Type B pancreatic cell (in vitro differentiated cells): ENCODE measurements at regions not wholly inside any gene's neighbourhood (a gene's known extent, or its start where the extent isn't known, plus 50 kb on each side); places are given as distances from the start of the nearest gene placed in this dataset.

Experiments
- DNase-seq: peaks from one replicate; pipeline ENCODE4 v3.0.0; 2021; ENCODE audit warnings: mixed read lengths; ENCODE audit not compliant: unreplicated experiment; ENCODE audit errors: extremely low spot score
- H3K27ac Mint-ChIP-seq: 2 replicates; pipeline ENCODE4 v1.8.0; 2021; ENCODE audit warnings: mild to moderate bottlenecking, mixed read lengths
- H3K27me3 Mint-ChIP-seq: 2 replicates; pipeline ENCODE4 v1.8.0; 2021; ENCODE audit warnings: mixed read lengths
- H3K36me3 Mint-ChIP-seq: 2 replicates; pipeline ENCODE4 v1.8.0; 2021; ENCODE audit warnings: mixed read lengths
- H3K4me1 Mint-ChIP-seq: one replicate; pipeline ENCODE4 v1.8.0; 2021; ENCODE audit warnings: mixed read lengths; ENCODE audit not compliant: unreplicated experiment
- H3K4me3 Mint-ChIP-seq: 2 replicates; pipeline ENCODE4 v1.8.0; 2021; ENCODE audit warnings: mild to moderate bottlenecking, mixed read lengths
- H3K9me3 Mint-ChIP-seq: 2 replicates; pipeline ENCODE4 v1.8.0; 2021; ENCODE audit warnings: mixed read lengths
- TF ChIP-seq, protein P1 (sequence below): fragments of 200-600 bp; sonication (generic); conservative IDR thresholded peaks from 2 replicates; pipeline ENCODE4 v1.5.0; 2021; ENCODE audit warnings: antibody characterized with exemption, mild to moderate bottlenecking

DNA sequence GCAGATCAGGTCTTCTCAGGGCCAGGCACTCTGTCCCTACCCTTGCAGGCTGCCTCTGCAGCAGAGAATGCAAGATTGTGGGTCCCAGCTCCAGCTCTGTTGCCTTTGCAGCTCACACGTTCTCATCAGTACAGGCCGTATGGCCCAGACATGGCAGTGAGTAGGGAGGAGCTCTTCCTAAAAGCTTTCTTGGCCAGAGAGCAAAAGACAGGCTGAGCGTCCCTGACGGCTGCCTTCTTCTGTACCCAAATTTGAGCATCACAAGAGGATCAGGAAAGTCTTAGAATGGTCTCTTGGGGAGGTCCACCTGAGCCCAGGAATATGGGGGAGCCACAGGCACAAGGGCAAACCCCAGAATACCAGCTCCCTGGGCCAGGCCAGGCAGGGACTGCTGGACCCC, 266.3 kb upstream of the ZMIZ1 start:
- DNase-seq: no peak
- Mint-ChIP-seq H3K9me3 (no peaks in the 10 kb centered on the region), H3K27ac (no peak overlapping the region), H3K4me3 (no peak overlapping the region), H3K4me1 (peaks cover 52% of the 10 kb centered on the region), H3K27me3 (peaks cover 15% of the 10 kb centered on the region), H3K36me3 (no peaks in the 10 kb centered on the region)
- TF ChIP-seq, protein P1, sequence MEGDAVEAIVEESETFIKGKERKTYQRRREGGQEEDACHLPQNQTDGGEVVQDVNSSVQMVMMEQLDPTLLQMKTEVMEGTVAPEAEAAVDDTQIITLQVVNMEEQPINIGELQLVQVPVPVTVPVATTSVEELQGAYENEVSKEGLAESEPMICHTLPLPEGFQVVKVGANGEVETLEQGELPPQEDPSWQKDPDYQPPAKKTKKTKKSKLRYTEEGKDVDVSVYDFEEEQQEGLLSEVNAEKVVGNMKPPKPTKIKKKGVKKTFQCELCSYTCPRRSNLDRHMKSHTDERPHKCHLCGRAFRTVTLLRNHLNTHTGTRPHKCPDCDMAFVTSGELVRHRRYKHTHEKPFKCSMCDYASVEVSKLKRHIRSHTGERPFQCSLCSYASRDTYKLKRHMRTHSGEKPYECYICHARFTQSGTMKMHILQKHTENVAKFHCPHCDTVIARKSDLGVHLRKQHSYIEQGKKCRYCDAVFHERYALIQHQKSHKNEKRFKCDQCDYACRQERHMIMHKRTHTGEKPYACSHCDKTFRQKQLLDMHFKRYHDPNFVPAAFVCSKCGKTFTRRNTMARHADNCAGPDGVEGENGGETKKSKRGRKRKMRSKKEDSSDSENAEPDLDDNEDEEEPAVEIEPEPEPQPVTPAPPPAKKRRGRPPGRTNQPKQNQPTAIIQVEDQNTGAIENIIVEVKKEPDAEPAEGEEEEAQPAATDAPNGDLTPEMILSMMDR: no peak

DNA sequence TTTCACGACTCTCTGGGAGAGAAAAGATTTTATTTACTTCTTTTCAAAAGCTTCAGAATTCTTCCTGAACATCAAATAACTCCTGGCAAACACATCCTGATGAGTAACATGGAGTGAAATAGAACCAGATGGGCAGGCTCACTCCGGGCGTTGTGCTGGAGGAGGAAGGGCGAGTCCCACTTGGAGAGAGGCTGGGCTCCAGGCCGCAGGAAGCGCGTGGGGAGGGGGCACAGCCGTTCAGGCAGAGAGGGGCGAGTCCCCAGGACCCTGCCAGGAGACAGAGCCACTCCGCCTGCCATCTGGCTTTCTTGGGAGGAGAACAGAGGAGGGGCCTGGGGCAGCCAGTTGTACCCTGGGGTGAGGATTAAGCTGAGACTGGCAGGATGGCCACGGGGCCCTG, 265.9 kb upstream of the ZMIZ1 start:
- H3K27ac Mint-ChIP-seq: no peak overlapping the region
- H3K27me3 Mint-ChIP-seq: peaks cover 15% of the 10 kb centered on the region
- no peak overlapping the region for H3K4me3 Mint-ChIP-seq
- no peaks in the 10 kb centered on the region for H3K36me3 Mint-ChIP-seq
- H3K9me3 Mint-ChIP-seq: no peaks in the 10 kb centered on the region
- TF ChIP-seq, protein P1: no peak
- no peak for DNase-seq
- H3K4me1 Mint-ChIP-seq: peaks cover 56% of the 10 kb centered on the region

DNA sequence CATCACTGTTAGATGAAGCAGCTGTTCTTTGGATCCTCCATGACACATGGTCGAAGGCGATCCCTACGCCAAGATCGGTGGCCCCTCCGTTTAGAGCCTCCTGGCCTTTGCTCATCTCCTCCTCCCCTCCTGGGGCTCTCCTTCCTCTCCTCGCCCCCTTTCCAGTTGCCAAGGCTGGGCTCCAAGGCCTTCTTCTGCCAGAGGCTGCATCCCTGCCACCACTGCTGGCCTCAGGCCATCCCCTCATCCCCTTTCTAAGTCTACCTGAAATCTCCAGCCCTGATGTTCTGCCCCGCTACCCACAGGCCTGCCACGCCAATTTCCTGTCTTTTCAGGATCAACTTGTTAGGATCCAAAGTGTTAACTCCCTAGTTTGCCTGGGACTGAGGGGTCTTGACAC, 265.1 kb upstream of the ZMIZ1 start:
- H3K27me3 Mint-ChIP-seq: peaks cover 15% of the 10 kb centered on the region
- DNase-seq: no peak
- H3K4me1 Mint-ChIP-seq: peaks cover 60% of the 10 kb centered on the region
- TF ChIP-seq, protein P1: no peak
- no peak overlapping the region for H3K4me3 Mint-ChIP-seq
- H3K27ac Mint-ChIP-seq: peak overlapping the region; percentile 52
- H3K9me3 Mint-ChIP-seq: no peaks in the 10 kb centered on the region
- H3K36me3 Mint-ChIP-seq: no peaks in the 10 kb centered on the region

DNA sequence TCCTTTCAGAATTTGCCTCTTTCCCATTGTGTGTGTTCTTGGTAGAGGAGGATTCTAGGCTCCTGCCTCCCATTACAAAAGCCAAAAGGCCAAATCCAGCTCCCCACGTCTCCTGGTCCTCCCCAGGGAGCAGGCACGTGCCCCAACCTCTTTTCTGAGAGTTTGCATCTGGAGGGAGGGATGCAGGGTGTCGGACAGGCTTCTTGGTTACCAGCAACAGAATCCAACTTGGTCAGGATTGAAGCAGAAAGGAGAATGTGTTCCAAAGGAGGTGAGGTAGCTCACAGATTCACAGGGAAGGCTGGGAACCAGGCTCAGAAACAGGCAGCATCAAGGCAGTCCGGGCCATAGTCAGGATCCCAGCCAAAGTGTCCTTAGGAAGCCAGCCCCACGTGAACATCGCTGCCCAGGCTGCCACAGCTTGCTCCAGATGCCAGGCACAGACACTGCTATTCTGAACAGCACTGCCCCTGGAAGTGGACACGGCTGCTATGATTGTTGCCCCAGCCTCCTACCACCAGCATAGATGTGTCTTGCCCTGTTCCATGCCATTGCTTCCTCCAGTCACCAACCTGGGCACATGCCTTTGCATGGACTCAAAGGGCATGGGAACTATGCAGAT, 264.2 kb upstream of the ZMIZ1 start:
- Mint-ChIP-seq H3K4me3 (peak overlapping the region; percentile 37), H3K27me3 (peaks cover 15% of the 10 kb centered on the region), H3K36me3 (no peaks in the 10 kb centered on the region), H3K27ac (peak overlapping the region; percentile 37), H3K4me1 (peaks cover 58% of the 10 kb centered on the region), H3K9me3 (no peaks in the 10 kb centered on the region)
- TF ChIP-seq, protein P1: no peak
- no peak for DNase-seq

DNA sequence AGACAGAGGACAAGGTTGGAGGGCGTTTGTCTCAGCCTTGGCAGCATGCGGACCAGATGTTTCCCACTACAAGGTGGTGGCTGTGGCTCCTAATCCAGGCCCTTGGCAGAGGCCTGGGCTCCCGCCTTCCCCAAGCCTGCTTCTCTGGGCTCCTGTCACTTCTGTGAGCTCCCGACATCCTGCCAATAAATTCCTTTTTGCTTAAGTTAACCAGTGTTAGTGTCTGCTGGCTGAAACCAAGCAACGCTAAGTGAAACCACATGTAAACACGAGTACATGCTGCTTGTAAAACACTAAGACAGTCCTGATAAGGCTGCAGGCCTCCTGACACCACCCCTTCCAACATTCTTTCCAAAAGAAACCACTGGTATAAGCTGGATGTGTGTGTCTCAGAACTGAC, 263.6 kb upstream of the ZMIZ1 start:
- no peaks in the 10 kb centered on the region for H3K9me3 Mint-ChIP-seq
- H3K27me3 Mint-ChIP-seq: peaks cover 11% of the 10 kb centered on the region
- peak overlapping the region; percentile 37 for H3K27ac Mint-ChIP-seq
- DNase-seq: no peak
- H3K36me3 Mint-ChIP-seq: no peaks in the 10 kb centered on the region
- H3K4me3 Mint-ChIP-seq: peak overlapping the region; percentile 37
- TF ChIP-seq, protein P1: no peak
- H3K4me1 Mint-ChIP-seq: peaks cover 58% of the 10 kb centered on the region
